Vagina (tissue), 2 donors: ENCODE measurements at regions not wholly inside any gene's neighbourhood (a gene's known extent, or its start where the extent isn't known, plus 50 kb on each side); places are given as distances from the start of the nearest gene placed in this dataset.
"Not testable (repeated sequence)": the region's sequence is repeated elsewhere in the genome, so short reads cannot be mapped to it uniquely, and the experiment has no call there.

Source experiments
- DNase-seq, 2 donors: peaks; one replicate each; pipeline ENCODE4 v3.0.0-alpha.2; 2017; ENCODE audit errors: extremely low spot score in 2 of 2
- H3K27ac ChIP-seq: fragments of 200-600 bp; sonication (generic); one replicate; pipeline ENCODE4 v1.5.1; 2019
- H3K27me3 ChIP-seq: fragments of 200-600 bp; sonication (generic); one replicate; pipeline ENCODE4 v1.5.1; 2019
- H3K36me3 ChIP-seq, 2 donors: fragments of 200-600 bp; sonication (generic); one replicate each; pipeline ENCODE4 v1.5.1; 2017 to 2019
- H3K4me1 ChIP-seq: fragments of 200-600 bp; sonication (generic); one replicate; pipeline ENCODE4 v1.5.1; 2019
- H3K4me3 ChIP-seq, 2 donors: fragments of 200-600 bp; sonication (generic); 1 replicate in 1 of 2; 2 replicates in 1 of 2; pipeline ENCODE4 v1.5.1; 2016 to 2019
- H3K9me3 ChIP-seq: fragments of 200-600 bp; sonication (generic); one replicate; pipeline ENCODE4 v1.5.1; 2019
- POLR2A ChIP-seq, 2 donors: fragments of 450-650 bp; IDR thresholded peaks; one replicate each; pipeline ENCODE4 v1.6.1; 2017; ENCODE audit warnings: antibody characterized with exemption in 2 of 2, mild to moderate bottlenecking in 2 of 2, moderate library complexity in 2 of 2
- POLR2AphosphoS5 ChIP-seq, 2 donors: sonication (generic); formaldehyde crosslinking; IDR thresholded peaks; one replicate each; pipeline ENCODE4 v1.9.0; 2017; ENCODE audit warnings: antibody characterized with exemption in 2 of 2, mild to moderate bottlenecking in 2 of 2, low read depth in 1 of 2; ENCODE audit not compliant: insufficient read depth in 1 of 2
- intact Hi-C: fragments of 100-400 bp; cut with DNase I; formaldehyde crosslinking; loops from one replicate; pipeline ENCODE4 v1.15.1; 2023
- TF ChIP-seq, protein P1 (sequence below), 3 experiments: fragments of 450-650 bp in 2 of 3; fragments of 200-600 bp in 1 of 3; sonication (generic) in 1 of 3; IDR thresholded peaks; one replicate each; pipeline ENCODE4 v1.5.1; 2017 to 2019; ENCODE audit warnings: antibody characterized with exemption in 3 of 3, mild to moderate bottlenecking in 2 of 3, moderate library complexity in 2 of 3

DNA sequence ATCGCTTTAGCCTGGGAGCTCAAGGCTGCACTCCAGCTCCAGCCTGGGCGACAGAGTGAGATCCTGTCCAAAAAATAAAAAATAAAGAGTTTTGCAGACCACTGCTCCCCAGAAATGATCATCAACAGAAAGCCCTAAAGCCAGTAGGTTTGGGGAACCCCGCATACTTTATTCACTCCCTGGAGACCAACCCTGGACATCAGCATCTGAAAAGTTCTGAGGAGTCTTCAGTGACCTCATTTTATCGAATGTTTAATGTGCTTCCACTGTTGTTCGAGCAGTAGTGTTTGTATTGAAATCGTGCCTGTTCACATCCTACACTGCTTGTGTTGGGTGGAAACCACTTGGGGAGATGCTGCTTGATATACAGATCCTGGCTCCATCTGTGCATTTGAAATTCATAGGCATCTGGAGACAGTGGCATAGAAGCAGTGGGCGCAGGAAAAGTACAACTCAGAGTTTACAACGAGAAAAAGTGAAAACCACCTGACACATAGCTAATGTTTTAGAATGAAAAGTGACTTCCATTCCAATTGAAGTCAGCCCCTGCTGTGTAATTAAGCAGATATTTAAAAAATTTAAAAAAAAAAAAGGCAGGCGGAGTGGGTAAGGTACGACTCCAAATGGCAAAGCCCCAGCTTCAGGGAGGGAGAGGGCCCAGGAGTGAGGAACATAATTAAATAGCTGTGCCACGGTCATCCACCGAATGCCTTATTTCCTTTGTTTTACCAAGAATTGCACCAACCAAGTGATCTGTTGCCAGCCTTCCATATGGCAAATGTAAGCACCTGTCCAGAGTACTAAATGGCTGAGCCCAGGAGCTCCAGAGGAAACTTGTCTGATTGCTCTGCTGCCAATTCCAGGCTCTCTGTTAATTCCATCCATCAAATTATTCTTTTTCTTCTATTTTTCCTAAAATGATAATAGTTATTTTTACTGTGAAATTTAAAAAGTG lies 100.4 kb upstream of the NAA20 start:
- intact Hi-C loops, result no loop called here
- Histone ChIP-seq H3K27me3 (no peaks in the 10 kb centered on the region), H3K4me3 (no peak overlapping the region), H3K36me3 (no peaks in the 10 kb centered on the region), H3K27ac (no peak overlapping the region), H3K9me3 (no peaks in the 10 kb centered on the region), H3K4me1 (peaks cover 28% of the 10 kb centered on the region)
- no peak for DNase-seq
- no peak for TF ChIP-seq POLR2AphosphoS5 (IDR thresholded peaks at IDR 0.05; ENCODE audit: insufficient read depth in 1 of 2, low read depth in 1 of 2)
- TF ChIP-seq, protein P1, sequence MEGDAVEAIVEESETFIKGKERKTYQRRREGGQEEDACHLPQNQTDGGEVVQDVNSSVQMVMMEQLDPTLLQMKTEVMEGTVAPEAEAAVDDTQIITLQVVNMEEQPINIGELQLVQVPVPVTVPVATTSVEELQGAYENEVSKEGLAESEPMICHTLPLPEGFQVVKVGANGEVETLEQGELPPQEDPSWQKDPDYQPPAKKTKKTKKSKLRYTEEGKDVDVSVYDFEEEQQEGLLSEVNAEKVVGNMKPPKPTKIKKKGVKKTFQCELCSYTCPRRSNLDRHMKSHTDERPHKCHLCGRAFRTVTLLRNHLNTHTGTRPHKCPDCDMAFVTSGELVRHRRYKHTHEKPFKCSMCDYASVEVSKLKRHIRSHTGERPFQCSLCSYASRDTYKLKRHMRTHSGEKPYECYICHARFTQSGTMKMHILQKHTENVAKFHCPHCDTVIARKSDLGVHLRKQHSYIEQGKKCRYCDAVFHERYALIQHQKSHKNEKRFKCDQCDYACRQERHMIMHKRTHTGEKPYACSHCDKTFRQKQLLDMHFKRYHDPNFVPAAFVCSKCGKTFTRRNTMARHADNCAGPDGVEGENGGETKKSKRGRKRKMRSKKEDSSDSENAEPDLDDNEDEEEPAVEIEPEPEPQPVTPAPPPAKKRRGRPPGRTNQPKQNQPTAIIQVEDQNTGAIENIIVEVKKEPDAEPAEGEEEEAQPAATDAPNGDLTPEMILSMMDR (IDR thresholded peaks at IDR 0.05), result no peak
- TF ChIP-seq POLR2A (IDR thresholded peaks at IDR 0.05), result no peak

DNA sequence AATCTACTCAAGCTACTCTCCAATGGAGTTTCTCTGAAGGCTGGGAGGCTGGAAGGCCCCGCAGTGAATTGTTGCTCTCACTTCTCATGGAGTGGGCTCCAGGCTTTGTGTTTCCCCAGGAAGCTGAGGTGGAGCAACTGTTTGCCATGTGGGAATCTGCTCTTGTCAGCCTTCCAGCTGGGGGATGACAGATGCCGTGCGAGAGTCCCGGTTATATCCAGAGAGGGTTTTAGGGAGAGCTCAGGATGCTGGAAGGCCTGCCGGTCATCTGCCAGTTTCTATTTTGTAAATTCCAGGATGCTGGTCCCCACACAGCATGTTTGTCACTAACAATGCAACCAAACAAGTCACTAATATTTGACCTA lies 98.2 kb upstream of the NAA20 start:
- TF ChIP-seq, protein P1 (IDR thresholded peaks at IDR 0.05), result no peak
- no peak for TF ChIP-seq POLR2A (IDR thresholded peaks at IDR 0.05)
- no peak for TF ChIP-seq POLR2AphosphoS5 (IDR thresholded peaks at IDR 0.05; ENCODE audit: insufficient read depth in 1 of 2, low read depth in 1 of 2)
- H3K27me3 ChIP-seq, result no peaks in the 10 kb centered on the region
- H3K4me1 ChIP-seq, result peaks cover 26% of the 10 kb centered on the region
- H3K27ac ChIP-seq, result no peak overlapping the region
- intact Hi-C loops, result no loop called here
- H3K36me3 ChIP-seq, result no peaks in the 10 kb centered on the region
- H3K4me3 ChIP-seq, result no peak overlapping the region
- no peak for DNase-seq
- H3K9me3 ChIP-seq, result no peaks in the 10 kb centered on the region

DNA sequence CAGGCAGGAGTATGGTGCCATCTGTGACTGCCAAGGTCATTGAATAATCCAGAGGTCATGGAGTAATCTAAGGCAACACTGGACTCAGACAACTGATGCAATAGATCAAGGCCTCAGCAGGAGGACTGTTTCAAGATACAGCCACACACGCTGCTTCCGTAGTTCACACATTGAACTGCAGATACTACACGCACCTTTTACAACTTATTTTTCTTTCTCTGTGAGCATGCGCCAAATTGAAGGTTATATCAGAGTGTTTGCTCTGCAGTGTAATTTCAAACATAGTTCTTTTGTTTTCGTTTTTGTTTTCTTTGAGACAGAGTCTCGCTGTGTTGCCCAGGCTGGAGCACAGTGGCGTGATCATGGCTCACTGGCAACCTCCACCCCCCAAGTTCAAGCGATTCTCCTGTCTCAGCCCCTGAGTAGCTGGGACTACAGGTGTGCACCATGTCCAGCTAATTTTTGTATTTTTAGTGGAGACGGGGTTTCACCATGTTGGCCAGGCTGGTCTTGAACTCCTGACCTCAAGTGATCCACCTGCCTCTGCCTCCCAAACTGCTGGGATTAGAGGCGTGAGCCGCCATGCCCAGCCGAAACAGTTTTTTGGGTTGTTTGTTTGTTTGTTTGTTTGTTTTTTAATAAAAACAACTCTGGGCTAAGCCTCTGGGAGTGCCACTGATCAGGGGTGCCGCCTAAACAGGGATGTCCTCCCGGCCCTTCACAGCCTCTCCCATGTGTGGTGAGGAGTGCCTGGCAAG lies 96.6 kb upstream of the NAA20 start:
- Histone ChIP-seq H3K27ac (no peak overlapping the region), H3K4me3 (no peak overlapping the region), H3K9me3 (no peaks in the 10 kb centered on the region), H3K4me1 (peaks cover 10% of the 10 kb centered on the region), H3K27me3 (no peaks in the 10 kb centered on the region), H3K36me3 (no peaks in the 10 kb centered on the region)
- intact Hi-C loops, result no loop called here
- no peak for DNase-seq
- TF ChIP-seq, protein P1 (IDR thresholded peaks at IDR 0.05), result no peak
- TF ChIP-seq POLR2A (IDR thresholded peaks at IDR 0.05) (no peak), POLR2AphosphoS5 (IDR thresholded peaks at IDR 0.05; ENCODE audit: insufficient read depth in 1 of 2, low read depth in 1 of 2) (no peak)

DNA sequence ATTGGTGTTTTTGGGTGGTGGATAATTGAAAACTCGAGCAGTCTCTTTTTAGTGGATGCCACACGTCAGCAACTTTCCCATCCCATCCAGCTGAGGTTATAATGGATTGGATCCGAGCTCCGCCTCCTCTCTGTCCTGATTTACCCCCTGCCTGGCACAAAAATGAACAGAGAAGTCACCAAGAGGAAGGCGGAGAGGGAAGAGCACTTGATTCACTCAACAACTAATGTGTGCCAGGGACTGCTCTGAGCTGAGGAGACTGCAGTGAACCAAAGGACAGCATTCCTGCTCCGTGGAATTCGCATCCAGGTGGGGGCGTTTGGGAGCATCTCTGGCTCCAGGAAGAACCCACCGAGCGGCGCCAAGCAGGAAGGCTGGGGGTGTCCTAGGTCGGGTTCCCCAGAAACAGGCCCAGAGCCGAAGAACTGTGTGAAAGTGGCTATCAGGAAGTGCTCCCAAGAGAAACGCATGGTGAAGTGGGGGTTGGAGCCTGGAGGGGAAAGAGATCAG lies 95.8 kb upstream of the NAA20 start:
- Histone ChIP-seq H3K4me3 (no peak overlapping the region), H3K36me3 (no peaks in the 10 kb centered on the region), H3K4me1 (peaks cover 2% of the 10 kb centered on the region), H3K27me3 (no peaks in the 10 kb centered on the region), H3K27ac (no peak overlapping the region), H3K9me3 (no peaks in the 10 kb centered on the region)
- TF ChIP-seq POLR2AphosphoS5 (IDR thresholded peaks at IDR 0.05; ENCODE audit: insufficient read depth in 1 of 2, low read depth in 1 of 2), result no peak
- no peak for DNase-seq
- intact Hi-C loops, result no loop called here

- H3K27ac ChIP-seq, intact Hi-C loops, H3K4me1 ChIP-seq, H3K4me3 ChIP-seq, H3K9me3 ChIP-seq, H3K27me3 ChIP-seq, H3K36me3 ChIP-seq, DNase-seq: not testable (repeated sequence)
Measured at GRCh38 chr20:19921829-19922228, 95.3 kb upstream of the NAA20 start.
